ENCODE measurements at regions not wholly inside any gene's neighbourhood (a gene's known extent, or its start where the extent isn't known, plus 50 kb on each side); places are given as distances from the start of the nearest gene placed in this dataset.
A peak's percentile ranks its signal among the peaks of the same experiment; 100 is the strongest.

DNA sequence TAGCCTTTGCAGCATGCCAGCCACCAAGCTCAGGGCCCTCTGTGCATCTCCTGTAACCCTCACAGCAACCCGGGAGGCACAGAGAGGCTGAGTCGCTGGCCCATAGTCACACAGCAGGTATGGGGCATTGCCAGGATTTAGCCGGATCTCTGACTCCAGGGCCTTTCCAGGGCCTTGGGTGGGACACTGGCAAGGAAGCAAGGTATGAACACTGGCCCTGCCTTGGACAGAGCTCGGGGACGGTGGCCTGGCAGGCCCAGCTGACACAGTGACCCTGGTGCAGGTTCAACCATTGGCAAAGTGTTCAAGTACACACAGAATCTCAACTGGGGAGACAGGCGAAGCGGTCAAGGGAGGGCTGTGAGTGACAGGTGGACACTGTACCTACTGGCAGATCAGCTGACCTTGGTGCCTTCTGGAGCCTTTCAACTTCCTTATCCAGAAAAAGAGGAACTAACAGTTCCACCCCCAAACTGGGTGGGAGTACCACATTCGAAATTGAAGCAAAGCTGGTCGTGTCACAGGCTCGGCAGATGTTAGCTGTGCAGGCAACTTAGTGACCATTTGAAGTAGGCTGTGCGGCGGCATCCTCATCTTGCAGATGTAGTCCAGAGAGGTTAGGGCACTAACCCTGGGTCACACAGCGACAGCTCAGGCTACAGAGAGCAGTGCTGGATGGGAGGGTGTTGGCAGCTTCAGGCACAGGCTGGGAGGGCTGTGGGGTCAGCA is 287.4 kb downstream of the SEC14L1 start:
- H3K4me1 ChIP-seq = peaks cover 59 to 98% (median 92%) of the 10 kb centered on the region in 9 donors
- ATAC-seq (no peak), DNase-seq (no peak)
- 72 to 78% methylated on average over 13 of the region's 13 CpGs for WGBS, 2 donors
- peaks cover 0 to 4% (median 0%) of the 10 kb centered on the region in 9 donors for H3K36me3 ChIP-seq
- no peaks in the 10 kb centered on the region for H3K9me3 ChIP-seq
- H3K27me3 ChIP-seq = no peaks in the 10 kb centered on the region
- H3K27ac ChIP-seq = peak overlapping the region in 9 of 10 donors; percentile 68 to 90 (median 81)
- TF ChIP-seq, protein P1, sequence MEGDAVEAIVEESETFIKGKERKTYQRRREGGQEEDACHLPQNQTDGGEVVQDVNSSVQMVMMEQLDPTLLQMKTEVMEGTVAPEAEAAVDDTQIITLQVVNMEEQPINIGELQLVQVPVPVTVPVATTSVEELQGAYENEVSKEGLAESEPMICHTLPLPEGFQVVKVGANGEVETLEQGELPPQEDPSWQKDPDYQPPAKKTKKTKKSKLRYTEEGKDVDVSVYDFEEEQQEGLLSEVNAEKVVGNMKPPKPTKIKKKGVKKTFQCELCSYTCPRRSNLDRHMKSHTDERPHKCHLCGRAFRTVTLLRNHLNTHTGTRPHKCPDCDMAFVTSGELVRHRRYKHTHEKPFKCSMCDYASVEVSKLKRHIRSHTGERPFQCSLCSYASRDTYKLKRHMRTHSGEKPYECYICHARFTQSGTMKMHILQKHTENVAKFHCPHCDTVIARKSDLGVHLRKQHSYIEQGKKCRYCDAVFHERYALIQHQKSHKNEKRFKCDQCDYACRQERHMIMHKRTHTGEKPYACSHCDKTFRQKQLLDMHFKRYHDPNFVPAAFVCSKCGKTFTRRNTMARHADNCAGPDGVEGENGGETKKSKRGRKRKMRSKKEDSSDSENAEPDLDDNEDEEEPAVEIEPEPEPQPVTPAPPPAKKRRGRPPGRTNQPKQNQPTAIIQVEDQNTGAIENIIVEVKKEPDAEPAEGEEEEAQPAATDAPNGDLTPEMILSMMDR (IDR thresholded peaks at IDR 0.05) = no peak
- H3K4me3 ChIP-seq = no peak overlapping the region
- intact Hi-C loops (cut with DNase I) = loop anchor here in 7 of 10 donors (2.0 to 10.0 kb wide), 7 partner anchors 53 to 103 kb away; no protein-coding TSS in a partner anchor

DNA sequence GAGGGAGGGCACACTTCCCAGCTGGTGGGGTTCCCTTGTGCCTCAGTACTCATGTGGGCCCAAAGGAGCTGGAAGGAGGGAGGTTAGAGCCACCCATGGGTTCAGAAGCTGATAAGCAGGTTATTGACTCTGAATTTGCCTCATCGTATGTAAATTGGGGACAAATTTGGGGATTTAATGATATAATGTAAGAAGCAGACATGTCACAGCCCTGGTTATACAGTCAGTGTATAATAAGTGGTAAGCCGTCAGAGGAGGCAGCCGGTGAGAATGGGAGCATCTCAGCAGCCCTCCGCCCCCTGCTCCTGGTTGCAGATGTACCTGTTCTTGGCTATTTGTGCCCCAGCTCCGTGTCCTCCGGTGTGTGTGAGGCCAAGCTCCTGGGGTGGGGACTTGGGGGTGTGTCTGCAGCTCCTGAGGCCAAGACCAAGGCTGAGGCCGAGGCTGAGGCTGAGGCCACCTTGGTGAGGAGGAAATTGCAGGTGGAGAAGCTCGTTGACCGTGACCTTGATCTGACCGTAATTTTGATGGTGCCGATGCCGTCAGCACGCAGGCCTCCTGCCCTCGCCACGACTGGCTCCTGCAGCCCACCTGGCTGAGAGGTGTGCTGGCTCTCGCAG is 288.1 kb downstream of the SEC14L1 start:
- no peak overlapping the region for H3K4me3 ChIP-seq
- intact Hi-C loops (cut with DNase I) = loop anchor here in 7 of 10 donors (2.0 to 10.0 kb wide), 7 partner anchors 54 to 104 kb away; no protein-coding TSS in a partner anchor
- H3K36me3 ChIP-seq = peaks cover 0 to 4% (median 0%) of the 10 kb centered on the region in 9 donors
- peaks cover 61 to 98% (median 92%) of the 10 kb centered on the region in 9 donors for H3K4me1 ChIP-seq
- ATAC-seq (no peak), DNase-seq (no peak)
- TF ChIP-seq, protein P1 (IDR thresholded peaks at IDR 0.05) = no peak
- H3K9me3 ChIP-seq = no peaks in the 10 kb centered on the region
- WGBS, 2 donors = 77 to 81% methylated on average over 16 of the region's 16 CpGs
- no peaks in the 10 kb centered on the region for H3K27me3 ChIP-seq
- H3K27ac ChIP-seq = peak overlapping the region in 9 of 10 donors; percentile 5 to 90 (median 81)

DNA sequence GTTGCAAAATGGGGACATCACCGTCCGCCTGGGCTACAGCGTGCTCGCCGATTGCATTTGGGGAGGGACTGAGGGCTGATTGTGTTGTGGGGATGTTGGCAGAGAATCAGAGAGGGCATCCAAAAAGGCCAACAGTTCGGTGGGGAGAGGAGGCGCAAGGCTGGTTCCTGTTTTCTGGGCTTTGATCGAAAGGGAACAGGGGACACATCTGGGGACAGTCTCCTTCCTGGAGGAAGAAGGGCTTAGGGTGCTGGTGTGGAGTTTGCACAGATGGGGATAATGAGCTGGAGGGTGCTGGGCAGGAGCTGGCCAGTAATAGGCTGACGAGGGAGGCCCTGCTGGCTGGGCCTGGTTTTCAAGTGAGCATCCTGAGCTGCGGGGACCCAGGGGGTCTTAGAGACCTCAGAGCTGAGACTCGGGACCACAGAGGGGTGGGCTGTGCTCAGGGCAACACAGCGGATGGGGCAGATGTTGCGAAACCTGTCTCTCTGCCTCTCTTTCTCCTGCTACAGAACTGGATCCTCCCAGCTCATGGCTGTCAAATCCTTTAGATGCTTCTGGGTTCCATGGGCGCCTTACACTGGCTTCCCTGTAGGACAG is 288.7 kb downstream of the SEC14L1 start:
- Histone ChIP-seq H3K4me3 (no peak overlapping the region), H3K36me3 (peaks cover 0 to 4% (median 0%) of the 10 kb centered on the region in 9 donors), H3K27me3 (no peaks in the 10 kb centered on the region), H3K9me3 (no peaks in the 10 kb centered on the region), H3K4me1 (peaks cover 62 to 98% (median 92%) of the 10 kb centered on the region in 9 donors), H3K27ac (peak overlapping the region in 9 of 10 donors; percentile 29 to 90 (median 84))
- intact Hi-C loops (cut with DNase I) = loop anchor here in 7 of 10 donors (2.0 to 10.0 kb wide), 7 partner anchors 55 to 105 kb away; no protein-coding TSS in a partner anchor
- TF ChIP-seq, protein P1 (IDR thresholded peaks at IDR 0.05) = no peak
- DNase-seq (no peak), ATAC-seq (no peak)
- 47 to 68% methylated on average over 14 of the region's 14 CpGs for WGBS, 2 donors
